ENCODE measurements at regions not wholly inside any gene's neighbourhood (a gene's known extent, or its start where the extent isn't known, plus 50 kb on each side); places are given as distances from the start of the nearest gene placed in this dataset.

DNA sequence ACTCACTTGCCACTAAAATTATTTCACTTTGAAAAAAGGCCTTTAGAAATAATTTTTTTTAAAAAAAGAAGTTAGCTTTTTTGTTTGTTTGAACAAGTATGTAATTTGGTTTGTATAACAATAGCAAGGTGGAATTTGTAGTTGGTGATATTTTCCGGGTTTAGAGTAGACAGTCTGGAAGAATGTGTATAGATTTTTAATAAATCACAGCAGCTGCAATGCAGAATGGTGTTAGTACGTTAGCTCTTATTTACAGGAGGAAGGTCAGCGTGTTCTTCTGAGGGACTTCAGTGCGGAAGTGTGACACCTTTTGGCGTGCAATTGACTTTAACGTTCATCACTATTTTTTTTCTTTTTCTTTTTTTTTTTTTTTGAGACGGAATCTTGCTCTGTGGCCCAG lies 115.4 kb downstream of the PLEKHG1 start:
- Histone ChIP-seq H3K9me3 (ENCODE audit: low read depth, low read length) (no peaks in the 10 kb centered on the region), H3K27ac (ENCODE audit: low read depth, low read length) (no peak overlapping the region), H4K20me1 (ENCODE audit: insufficient read depth, low read length) (no peaks in the 10 kb centered on the region), H3K4me3 (ENCODE audit: insufficient read depth, low read length) (no peak overlapping the region), H2AFZ (ENCODE audit: low read length) (no peak overlapping the region), H3K36me3 (ENCODE audit: insufficient read depth, low read length) (no peaks in the 10 kb centered on the region), H3K27me3 (ENCODE audit: insufficient read depth, low read length) (peaks cover 6% of the 10 kb centered on the region), H3K4me1 (ENCODE audit: insufficient read depth, low read length) (no peaks in the 10 kb centered on the region), H3K79me2 (ENCODE audit: insufficient read depth, low read length) (no peaks in the 10 kb centered on the region), H3K4me2 (ENCODE audit: insufficient read depth, low read length) (no peak overlapping the region)
- DNase-seq (ENCODE audit: insufficient read length, low spot score, missing footprints): no peak
- TF ChIP-seq, protein P1, sequence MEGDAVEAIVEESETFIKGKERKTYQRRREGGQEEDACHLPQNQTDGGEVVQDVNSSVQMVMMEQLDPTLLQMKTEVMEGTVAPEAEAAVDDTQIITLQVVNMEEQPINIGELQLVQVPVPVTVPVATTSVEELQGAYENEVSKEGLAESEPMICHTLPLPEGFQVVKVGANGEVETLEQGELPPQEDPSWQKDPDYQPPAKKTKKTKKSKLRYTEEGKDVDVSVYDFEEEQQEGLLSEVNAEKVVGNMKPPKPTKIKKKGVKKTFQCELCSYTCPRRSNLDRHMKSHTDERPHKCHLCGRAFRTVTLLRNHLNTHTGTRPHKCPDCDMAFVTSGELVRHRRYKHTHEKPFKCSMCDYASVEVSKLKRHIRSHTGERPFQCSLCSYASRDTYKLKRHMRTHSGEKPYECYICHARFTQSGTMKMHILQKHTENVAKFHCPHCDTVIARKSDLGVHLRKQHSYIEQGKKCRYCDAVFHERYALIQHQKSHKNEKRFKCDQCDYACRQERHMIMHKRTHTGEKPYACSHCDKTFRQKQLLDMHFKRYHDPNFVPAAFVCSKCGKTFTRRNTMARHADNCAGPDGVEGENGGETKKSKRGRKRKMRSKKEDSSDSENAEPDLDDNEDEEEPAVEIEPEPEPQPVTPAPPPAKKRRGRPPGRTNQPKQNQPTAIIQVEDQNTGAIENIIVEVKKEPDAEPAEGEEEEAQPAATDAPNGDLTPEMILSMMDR (IDR thresholded peaks at IDR 0.05; ENCODE audit: extremely low read depth, low read depth, low read length): no peak

DNA sequence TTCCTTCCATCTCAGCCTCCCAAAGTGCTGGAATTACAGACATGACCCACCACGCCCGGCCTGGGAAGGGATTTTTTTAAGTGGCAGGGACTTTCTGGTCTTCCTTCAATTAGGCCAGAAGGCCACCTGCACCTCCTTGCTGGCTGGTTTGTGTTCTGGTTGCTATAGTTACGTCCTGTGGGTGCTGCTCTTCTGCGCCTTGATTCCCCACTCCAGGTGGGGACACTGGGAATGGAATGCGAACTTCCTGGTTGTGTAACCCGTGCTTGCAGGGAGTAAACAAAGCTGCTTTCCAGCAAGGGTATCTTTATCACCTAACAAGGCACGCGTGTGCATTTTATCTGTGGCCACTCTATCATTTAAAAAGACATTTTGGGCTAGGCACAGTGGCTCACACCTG lies 117.7 kb downstream of the PLEKHG1 start:
- no peak for DNase-seq (ENCODE audit: insufficient read length, low spot score, missing footprints)
- no peak overlapping the region for H3K27ac ChIP-seq (ENCODE audit: low read depth, low read length)
- no peaks in the 10 kb centered on the region for H4K20me1 ChIP-seq (ENCODE audit: insufficient read depth, low read length)
- H3K79me2 ChIP-seq (ENCODE audit: insufficient read depth, low read length): no peaks in the 10 kb centered on the region
- no peak overlapping the region for H3K4me2 ChIP-seq (ENCODE audit: insufficient read depth, low read length)
- no peak overlapping the region for H2AFZ ChIP-seq (ENCODE audit: low read length)
- H3K27me3 ChIP-seq (ENCODE audit: insufficient read depth, low read length): peaks cover 10% of the 10 kb centered on the region
- no peaks in the 10 kb centered on the region for H3K4me1 ChIP-seq (ENCODE audit: insufficient read depth, low read length)
- no peaks in the 10 kb centered on the region for H3K36me3 ChIP-seq (ENCODE audit: insufficient read depth, low read length)
- no peaks in the 10 kb centered on the region for H3K9me3 ChIP-seq (ENCODE audit: low read depth, low read length)
- TF ChIP-seq, protein P1 (IDR thresholded peaks at IDR 0.05; ENCODE audit: extremely low read depth, low read depth, low read length): no peak
- no peak overlapping the region for H3K4me3 ChIP-seq (ENCODE audit: insufficient read depth, low read length)

DNA sequence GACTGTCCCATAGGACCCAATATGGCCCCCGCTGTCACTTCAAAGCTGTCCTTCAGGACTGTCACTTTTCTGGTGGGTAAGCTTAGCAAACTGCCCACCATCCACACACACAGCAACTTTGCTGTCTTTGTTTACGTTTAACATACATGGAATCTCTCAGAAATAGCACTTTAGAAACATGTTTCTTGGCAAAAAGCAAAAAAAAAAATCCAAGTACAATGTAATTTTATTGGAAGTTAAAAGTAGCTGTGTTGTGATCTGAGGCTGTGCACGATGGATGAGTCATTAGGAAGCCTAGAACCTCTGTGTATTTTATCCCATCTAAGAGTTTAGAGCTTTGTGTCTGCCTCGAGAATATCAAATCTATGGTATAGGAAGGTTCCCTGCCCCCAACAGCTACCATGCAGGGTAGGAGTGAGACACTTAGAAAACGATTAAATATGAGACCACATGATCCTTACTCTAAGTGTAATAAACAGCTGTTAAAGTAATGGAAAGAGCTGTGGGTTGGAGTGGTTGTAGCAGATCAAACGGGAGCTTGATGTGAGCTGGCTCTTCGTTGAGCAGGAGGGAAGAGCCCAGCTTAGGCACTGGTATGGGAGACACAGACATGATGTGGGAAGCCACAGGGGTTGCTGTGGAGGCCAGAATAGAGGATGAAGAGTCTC lies 119.5 kb downstream of the PLEKHG1 start:
- H4K20me1 ChIP-seq (ENCODE audit: insufficient read depth, low read length): no peaks in the 10 kb centered on the region
- no peaks in the 10 kb centered on the region for H3K9me3 ChIP-seq (ENCODE audit: low read depth, low read length)
- no peaks in the 10 kb centered on the region for H3K79me2 ChIP-seq (ENCODE audit: insufficient read depth, low read length)
- peaks cover 10% of the 10 kb centered on the region for H3K27me3 ChIP-seq (ENCODE audit: insufficient read depth, low read length)
- no peak overlapping the region for H3K4me3 ChIP-seq (ENCODE audit: insufficient read depth, low read length)
- H3K27ac ChIP-seq (ENCODE audit: low read depth, low read length): no peak overlapping the region
- no peaks in the 10 kb centered on the region for H3K36me3 ChIP-seq (ENCODE audit: insufficient read depth, low read length)
- DNase-seq (ENCODE audit: insufficient read length, low spot score, missing footprints): no peak
- no peaks in the 10 kb centered on the region for H3K4me1 ChIP-seq (ENCODE audit: insufficient read depth, low read length)
- TF ChIP-seq, protein P1 (IDR thresholded peaks at IDR 0.05; ENCODE audit: extremely low read depth, low read depth, low read length): no peak
- no peak overlapping the region for H2AFZ ChIP-seq (ENCODE audit: low read length)
- H3K4me2 ChIP-seq (ENCODE audit: insufficient read depth, low read length): no peak overlapping the region

DNA sequence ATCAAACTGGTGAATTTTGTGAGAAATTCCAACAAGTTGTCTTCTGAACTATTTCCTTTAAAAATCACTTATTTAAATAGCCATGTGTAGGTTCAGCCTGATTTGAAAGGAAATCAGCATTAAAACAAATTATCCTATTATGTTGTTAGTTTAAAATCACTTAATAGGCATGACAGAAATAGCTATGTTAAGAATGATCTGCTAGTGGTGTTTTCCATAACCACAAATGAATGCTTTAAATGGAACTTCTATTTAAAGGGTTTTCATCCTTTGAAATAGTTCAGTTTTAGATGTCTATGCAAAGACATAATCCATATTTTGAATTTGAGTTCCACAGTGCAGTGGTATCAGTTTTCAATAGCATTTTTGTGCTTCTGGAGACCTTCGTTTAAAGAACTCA lies 120.1 kb downstream of the PLEKHG1 start:
- peaks cover 12% of the 10 kb centered on the region for H3K27me3 ChIP-seq (ENCODE audit: insufficient read depth, low read length)
- H3K36me3 ChIP-seq (ENCODE audit: insufficient read depth, low read length): no peaks in the 10 kb centered on the region
- H3K4me3 ChIP-seq (ENCODE audit: insufficient read depth, low read length): no peak overlapping the region
- H3K4me2 ChIP-seq (ENCODE audit: insufficient read depth, low read length): no peak overlapping the region
- no peaks in the 10 kb centered on the region for H4K20me1 ChIP-seq (ENCODE audit: insufficient read depth, low read length)
- no peaks in the 10 kb centered on the region for H3K79me2 ChIP-seq (ENCODE audit: insufficient read depth, low read length)
- DNase-seq (ENCODE audit: insufficient read length, low spot score, missing footprints): no peak
- H3K9me3 ChIP-seq (ENCODE audit: low read depth, low read length): no peaks in the 10 kb centered on the region
- TF ChIP-seq, protein P1 (IDR thresholded peaks at IDR 0.05; ENCODE audit: extremely low read depth, low read depth, low read length): no peak
- H2AFZ ChIP-seq (ENCODE audit: low read length): no peak overlapping the region
- H3K27ac ChIP-seq (ENCODE audit: low read depth, low read length): no peak overlapping the region
- no peaks in the 10 kb centered on the region for H3K4me1 ChIP-seq (ENCODE audit: insufficient read depth, low read length)

Data from osteoblast (primary cell).